AG10803 (cell line): ENCODE measurements at regions not wholly inside any gene's neighbourhood (a gene's known extent, or its start where the extent isn't known, plus 50 kb on each side); places are given as distances from the start of the nearest gene placed in this dataset.

Experiments
- DNase-seq: peaks from one replicate; pipeline ENCODE4 v3.0.0; 2010; ENCODE audit warnings: low read depth
- H3K4me3 ChIP-seq: 2 replicates; pipeline ENCODE4 v1.5.1; 2011; ENCODE audit warnings: mild to moderate bottlenecking, low read length, control low read depth
- CTCF ChIP-seq: conservative IDR thresholded peaks from 2 replicates; pipeline ENCODE4 v1.5.1; 2011; ENCODE audit warnings: mild to moderate bottlenecking, low read length, control low read depth, inconsistent platforms

- TF ChIP-seq CTCF, result no peak
- no peak for DNase-seq
- H3K4me3 ChIP-seq, result no peak overlapping the region
Observed at GRCh38 chr13:105796081-105796480, 739.4 kb downstream of the EFNB2 start.

GRCh38 chr13:105790923-105791322, 744.5 kb downstream of the EFNB2 start:
- DNase-seq, result no peak
- no peak overlapping the region for H3K4me3 ChIP-seq
- no peak for TF ChIP-seq CTCF

GRCh38 chr13:105788530-105788929, 746.9 kb downstream of the EFNB2 start:
- DNase-seq, result no peak
- TF ChIP-seq CTCF, result no peak
- no peak overlapping the region for H3K4me3 ChIP-seq

- no peak for TF ChIP-seq CTCF
- no peak overlapping the region for H3K4me3 ChIP-seq
Observed at GRCh38 chr13:105787632-105788031, 747.8 kb downstream of the EFNB2 start.

GRCh38 chr13:105785436-105785835, 750.0 kb downstream of the EFNB2 start:
- no peak for DNase-seq
- TF ChIP-seq CTCF, result no peak
- no peak overlapping the region for H3K4me3 ChIP-seq

More at GRCh38 chr13:105787632-105788031, 747.8 kb downstream of the EFNB2 start:
- DNase-seq, result no peak

GRCh38 chr13:105783261-105783660, 752.2 kb downstream of the EFNB2 start:
- H3K4me3 ChIP-seq, result no peak overlapping the region
- no peak for TF ChIP-seq CTCF
- DNase-seq, result no peak

- DNase-seq, result no peak
- no peak for TF ChIP-seq CTCF
- no peak overlapping the region for H3K4me3 ChIP-seq
Observed at GRCh38 chr13:105778196-105778595, 757.3 kb downstream of the EFNB2 start.
